IPS-18c (cell line): ENCODE measurements at regions not wholly inside any gene's neighbourhood (a gene's known extent, or its start where the extent isn't known, plus 50 kb on each side); places are given as distances from the start of the nearest gene placed in this dataset.

Source experiments
- H3K4me3 ChIP-seq: 2 replicates; pipeline ENCODE4 v1.7.0; 2013; ENCODE audit warnings: low read depth, mild to moderate bottlenecking, low read length, moderate library complexity; ENCODE audit not compliant: insufficient read depth
- H3K9me3 ChIP-seq: one replicate; pipeline ENCODE4 v1.6.1; 2013; ENCODE audit warnings: mild to moderate bottlenecking, low read length, moderate library complexity; ENCODE audit not compliant: control insufficient read depth, insufficient read depth

- no peaks in the 10 kb centered on the region for H3K9me3 ChIP-seq
These were observed 52.8 kb downstream of the SOX2 start for GRCh38 chr3:181764544-181764943.

GRCh38 chr3:181770296-181770695 is 58.6 kb downstream of the SOX2 start:
- Histone ChIP-seq H3K9me3 (no peaks in the 10 kb centered on the region), H3K4me3 (no peak overlapping the region)

More at GRCh38 chr3:181764544-181764943, 52.8 kb downstream of the SOX2 start:
- H3K4me3 ChIP-seq, result no peak overlapping the region

GRCh38 chr3:181771120-181771519 is 59.4 kb downstream of the SOX2 start:
- Histone ChIP-seq H3K4me3 (no peak overlapping the region), H3K9me3 (no peaks in the 10 kb centered on the region)

- no peaks in the 10 kb centered on the region for H3K9me3 ChIP-seq
- H3K4me3 ChIP-seq, result no peak overlapping the region
These were observed 60.4 kb downstream of the SOX2 start for GRCh38 chr3:181772166-181772565.

GRCh38 chr3:181773921-181774320 is 62.2 kb downstream of the SOX2 start:
- H3K4me3 ChIP-seq, result no peak overlapping the region
- H3K9me3 ChIP-seq, result no peaks in the 10 kb centered on the region

GRCh38 chr3:181782306-181782954 is 70.7 kb downstream of the SOX2 start:
- no peak overlapping the region for H3K4me3 ChIP-seq
- no peaks in the 10 kb centered on the region for H3K9me3 ChIP-seq

GRCh38 chr3:181790561-181790960 is 78.8 kb downstream of the SOX2 start:
- no peaks in the 10 kb centered on the region for H3K9me3 ChIP-seq
- H3K4me3 ChIP-seq, result no peak overlapping the region

- Histone ChIP-seq H3K9me3 (no peaks in the 10 kb centered on the region), H3K4me3 (no peak overlapping the region)
These were observed 79.6 kb downstream of the SOX2 start for GRCh38 chr3:181791056-181791955.

- Histone ChIP-seq H3K9me3 (no peaks in the 10 kb centered on the region), H3K4me3 (no peak overlapping the region)
These were observed 81.3 kb downstream of the SOX2 start for GRCh38 chr3:181793006-181793405.

GRCh38 chr3:181794011-181794790 is 82.5 kb downstream of the SOX2 start:
- no peak overlapping the region for H3K4me3 ChIP-seq
- no peaks in the 10 kb centered on the region for H3K9me3 ChIP-seq

GRCh38 chr3:181796641-181797040 is 84.9 kb downstream of the SOX2 start:
- Histone ChIP-seq H3K4me3 (no peak overlapping the region), H3K9me3 (no peaks in the 10 kb centered on the region)

- Histone ChIP-seq H3K9me3 (no peaks in the 10 kb centered on the region), H3K4me3 (no peak overlapping the region)
These were observed 85.7 kb downstream of the SOX2 start for GRCh38 chr3:181797431-181797830.

GRCh38 chr3:181805703-181806102 is 94.0 kb downstream of the SOX2 start:
- H3K9me3 ChIP-seq, result no peaks in the 10 kb centered on the region
- no peak overlapping the region for H3K4me3 ChIP-seq

GRCh38 chr3:181808053-181808452 is 96.3 kb downstream of the SOX2 start:
- Histone ChIP-seq H3K4me3 (no peak overlapping the region), H3K9me3 (no peaks in the 10 kb centered on the region)

GRCh38 chr3:181823716-181824115 is 112.0 kb downstream of the SOX2 start:
- Histone ChIP-seq H3K4me3 (no peak overlapping the region), H3K9me3 (no peaks in the 10 kb centered on the region)

GRCh38 chr3:181824961-181825360 is 113.2 kb downstream of the SOX2 start:
- no peak overlapping the region for H3K4me3 ChIP-seq
- no peaks in the 10 kb centered on the region for H3K9me3 ChIP-seq

GRCh38 chr3:181839039-181839915 is 127.6 kb downstream of the SOX2 start:
- Histone ChIP-seq H3K9me3 (no peaks in the 10 kb centered on the region), H3K4me3 (no peak overlapping the region)
